HG02763 (cell line): ENCODE measurements at regions not wholly inside any gene's neighbourhood (a gene's known extent, or its start where the extent isn't known, plus 50 kb on each side); places are given as distances from the start of the nearest gene placed in this dataset.

ENCODE experiments used
- ATAC-seq: cut with Tn5 transposase; IDR thresholded peaks from one replicate; pipeline ENCODE4 v1.9.1; 2021; ENCODE audit warnings: mild to moderate bottlenecking, moderate library complexity; ENCODE audit not compliant: unreplicated experiment

DNA sequence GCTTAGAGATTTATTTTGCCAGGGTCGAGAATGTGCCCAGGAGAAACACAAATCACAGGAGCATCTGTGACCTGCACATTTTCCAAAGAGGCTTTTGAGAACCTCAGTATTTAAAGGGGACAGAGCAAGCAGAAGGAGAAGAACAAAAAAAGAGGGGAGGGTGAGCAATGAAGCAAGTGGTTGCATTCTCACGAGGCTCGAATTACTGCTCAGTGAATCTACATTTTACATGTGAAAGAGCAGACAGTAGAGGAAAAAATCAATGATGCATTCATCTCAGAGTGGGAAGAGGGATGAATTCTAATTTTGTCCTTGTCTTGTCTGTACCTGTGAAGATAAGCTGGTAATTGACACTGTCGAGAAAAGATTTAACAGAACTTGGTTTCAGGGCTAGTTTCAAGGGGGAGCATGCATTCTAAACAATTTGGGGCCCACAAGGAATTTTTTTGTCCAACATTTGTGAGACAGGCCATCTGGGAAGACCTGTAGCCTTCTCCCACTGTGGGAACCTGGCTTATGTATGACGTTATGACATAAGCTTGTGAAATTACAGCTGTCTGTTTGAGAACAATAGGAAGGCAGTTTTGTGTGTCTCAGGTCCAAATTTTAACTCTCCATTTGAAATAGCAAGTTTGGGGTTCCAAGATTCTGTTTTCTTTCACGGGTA is 855.1 kb downstream of the SLITRK5 start:
- ATAC-seq = no peak

- no peak for ATAC-seq
These were observed 855.7 kb downstream of the SLITRK5 start for GRCh38 chr13:88526853-88527215.

- no peak for ATAC-seq
These were observed 870.8 kb downstream of the SLITRK5 start for GRCh38 chr13:88541994-88542393.

- no peak for ATAC-seq
These were observed 873.7 kb downstream of the SLITRK5 start for GRCh38 chr13:88544836-88545235.

GRCh38 chr13:88552966-88553365 is 881.8 kb downstream of the SLITRK5 start:
- no peak for ATAC-seq

GRCh38 chr13:88565566-88565965 is 894.4 kb downstream of the SLITRK5 start:
- no peak for ATAC-seq

DNA sequence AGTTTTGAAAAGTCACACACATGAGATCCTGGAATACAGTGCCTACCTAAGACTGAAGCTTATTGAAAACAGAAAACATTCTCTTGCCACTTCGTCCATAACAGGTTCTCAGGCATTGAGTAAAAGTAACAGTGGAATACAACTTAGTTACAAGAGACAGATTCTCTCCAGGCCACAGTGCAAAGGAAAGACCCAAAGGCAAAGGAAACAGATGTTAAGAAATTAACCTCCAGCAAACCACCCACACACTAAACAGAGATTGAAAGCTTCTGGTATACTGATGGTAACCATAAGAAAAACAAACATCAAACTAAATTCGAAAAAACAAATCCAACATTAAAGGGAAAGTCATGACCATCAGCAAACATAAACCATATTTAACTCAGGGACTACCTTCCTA is 914.7 kb downstream of the SLITRK5 start:
- ATAC-seq = no peak

- no peak for ATAC-seq
These were observed 915.1 kb downstream of the SLITRK5 start for GRCh38 chr13:88586263-88586662.

DNA sequence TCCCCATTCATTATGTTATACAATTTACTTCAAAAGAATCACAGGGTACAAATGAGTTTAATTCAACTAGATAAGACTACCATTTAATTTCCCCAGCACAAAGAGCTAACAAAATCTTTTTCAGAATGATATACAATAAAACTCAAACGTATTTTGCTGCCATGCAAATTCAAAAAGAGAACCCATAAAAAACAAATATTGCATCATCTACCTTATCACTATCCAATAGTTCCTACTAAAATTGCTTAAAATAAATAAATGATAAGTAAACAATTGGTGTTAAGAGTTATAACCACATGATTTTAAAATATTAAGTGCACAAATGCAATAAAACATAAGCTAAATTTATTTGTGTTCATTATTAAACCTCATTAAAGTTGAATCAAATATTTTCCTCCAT is 919.4 kb downstream of the SLITRK5 start:
- no peak for ATAC-seq

- no peak for ATAC-seq
These were observed 920.9 kb downstream of the SLITRK5 start for GRCh38 chr13:88592105-88592504.

- ATAC-seq = no peak
These were observed 930.8 kb downstream of the SLITRK5 start for GRCh38 chr13:88601949-88602348.

GRCh38 chr13:88602786-88603777 is 931.9 kb downstream of the SLITRK5 start:
- no peak for ATAC-seq

GRCh38 chr13:88617176-88617575 is 946.0 kb downstream of the SLITRK5 start:
- ATAC-seq = no peak

- no peak for ATAC-seq
These were observed 951.3 kb downstream of the SLITRK5 start for GRCh38 chr13:88622362-88622973.

- no peak for ATAC-seq
These were observed 952.0 kb downstream of the SLITRK5 start for GRCh38 chr13:88623150-88623549.

DNA sequence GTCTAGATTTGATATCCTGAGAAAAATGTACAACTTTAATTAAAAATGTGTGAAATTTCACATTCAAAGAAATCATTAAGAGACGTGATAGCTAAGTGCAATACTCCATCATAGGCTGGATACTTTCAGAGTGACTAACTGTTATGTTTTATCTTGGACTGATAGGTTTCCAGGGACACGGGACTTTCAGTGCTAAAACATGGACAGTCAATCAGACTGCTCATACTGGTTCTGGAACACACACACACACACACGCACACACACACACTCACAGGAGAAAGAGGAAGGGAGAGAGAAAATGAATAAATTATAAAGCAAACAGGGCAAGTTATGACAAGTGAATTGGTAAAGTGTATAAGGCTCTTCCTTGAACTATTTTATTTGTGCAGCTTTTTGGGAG is 955.9 kb downstream of the SLITRK5 start:
- no peak for ATAC-seq

DNA sequence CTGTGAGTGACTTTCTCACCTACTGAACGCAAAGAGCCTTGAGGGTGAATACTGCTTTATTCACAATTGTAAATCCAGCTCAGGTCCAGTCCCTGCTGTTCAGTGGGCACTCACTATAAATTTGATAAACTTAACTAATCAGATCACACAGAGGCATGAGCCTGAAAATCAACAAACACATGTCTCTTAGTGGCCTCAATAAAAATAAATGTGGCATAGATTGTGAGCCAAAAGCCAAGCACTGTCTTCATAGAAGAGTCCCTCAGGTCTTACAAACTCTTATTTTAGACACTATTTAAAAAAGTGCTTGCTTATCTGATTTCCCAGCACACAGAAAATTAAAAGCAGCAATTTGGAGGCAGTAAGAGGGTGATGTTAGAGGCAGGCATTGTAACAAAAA is 957.7 kb downstream of the SLITRK5 start:
- ATAC-seq = no peak

- ATAC-seq = no peak
These were observed 966.8 kb downstream of the SLITRK5 start for GRCh38 chr13:88637935-88638334.

GRCh38 chr13:88643233-88643632 is 972.1 kb downstream of the SLITRK5 start:
- no peak for ATAC-seq

- ATAC-seq = no peak
These were observed 977.6 kb downstream of the SLITRK5 start for GRCh38 chr13:88648598-88649373.

- ATAC-seq = no peak
These were observed 978.7 kb downstream of the SLITRK5 start for GRCh38 chr13:88649855-88650254.
